Hematopoietic multipotent progenitor cell treated with erythropoietin and hydrocortisone succinate and interleukin-3 and kit ligand, for 15 days (in vitro differentiated cells): ENCODE measurements at regions not wholly inside any gene's neighbourhood (a gene's known extent, or its start where the extent isn't known, plus 50 kb on each side); places are given as distances from the start of the nearest gene placed in this dataset.
"Not testable (repeated sequence)": the region's sequence is repeated elsewhere in the genome, so short reads cannot be mapped to it uniquely, and the experiment has no call there.

ENCODE experiments used
- DNase-seq: peaks from one replicate; pipeline ENCODE4 v3.0.0-alpha.2; 2015; ENCODE audit warnings: low spot score

- no peak for DNase-seq
Observed at GRCh38 chr9:30522061-30522460, 1862.4 kb upstream of the ACO1 start.

DNA sequence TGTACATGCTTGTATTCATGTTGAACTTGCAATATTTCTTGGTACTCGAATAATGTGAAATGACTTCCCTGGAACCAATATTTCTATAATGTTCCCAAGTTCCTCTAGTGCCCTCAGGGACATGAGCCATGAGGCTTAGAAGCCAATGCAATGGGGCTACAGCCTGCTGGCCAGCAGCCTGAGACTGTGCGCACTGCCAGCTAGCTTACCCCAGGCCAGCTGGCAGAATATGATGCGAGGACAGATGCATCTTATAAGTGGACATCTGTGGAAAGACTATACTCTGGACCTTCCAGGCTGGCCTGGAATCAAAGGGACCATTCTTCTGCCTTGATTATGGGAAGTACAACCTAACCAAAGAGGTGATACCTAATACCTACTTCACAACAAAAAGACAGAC is 1862.0 kb upstream of the ACO1 start:
- DNase-seq = no peak

DNA sequence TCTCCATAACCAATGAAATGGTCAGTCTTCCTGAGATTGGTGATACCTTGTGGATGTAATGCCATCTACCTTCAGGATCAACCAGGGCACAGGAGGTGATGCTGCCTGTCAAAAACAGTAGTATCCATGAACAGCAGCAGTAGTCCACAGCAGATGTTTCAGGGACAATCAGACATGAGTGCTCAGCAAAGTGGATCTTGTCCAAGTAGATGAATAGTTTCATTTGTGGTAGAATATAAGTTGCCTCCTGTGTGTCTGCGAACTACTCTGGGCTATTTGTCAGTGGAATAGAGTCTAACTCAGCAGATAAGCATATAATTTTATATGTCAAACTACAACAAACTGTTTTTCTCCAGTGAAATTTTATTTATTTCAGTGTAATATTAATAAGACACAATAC is 1860.1 kb upstream of the ACO1 start:
- DNase-seq = no peak

DNA sequence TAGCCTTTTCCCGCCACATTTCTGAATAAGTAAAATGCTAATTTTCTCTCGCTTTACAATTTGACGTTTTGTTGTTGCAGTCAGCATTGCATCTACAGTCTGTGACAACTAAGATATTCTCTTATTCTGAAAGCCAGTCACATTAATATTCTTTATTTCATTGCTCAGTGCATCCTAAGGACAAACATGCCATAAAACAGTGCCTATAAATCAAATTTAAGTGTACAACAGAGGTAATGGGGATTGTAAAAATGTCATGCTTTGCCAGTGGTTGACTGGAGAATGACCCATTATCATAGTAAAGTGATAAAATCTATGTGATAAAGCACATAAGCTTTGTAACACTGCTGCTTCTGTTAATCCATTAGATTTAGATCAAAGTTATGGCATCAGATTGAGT is 1850.0 kb upstream of the ACO1 start:
- no peak for DNase-seq

- no peak for DNase-seq
Observed at GRCh38 chr9:30534896-30535295, 1849.5 kb upstream of the ACO1 start.

DNA sequence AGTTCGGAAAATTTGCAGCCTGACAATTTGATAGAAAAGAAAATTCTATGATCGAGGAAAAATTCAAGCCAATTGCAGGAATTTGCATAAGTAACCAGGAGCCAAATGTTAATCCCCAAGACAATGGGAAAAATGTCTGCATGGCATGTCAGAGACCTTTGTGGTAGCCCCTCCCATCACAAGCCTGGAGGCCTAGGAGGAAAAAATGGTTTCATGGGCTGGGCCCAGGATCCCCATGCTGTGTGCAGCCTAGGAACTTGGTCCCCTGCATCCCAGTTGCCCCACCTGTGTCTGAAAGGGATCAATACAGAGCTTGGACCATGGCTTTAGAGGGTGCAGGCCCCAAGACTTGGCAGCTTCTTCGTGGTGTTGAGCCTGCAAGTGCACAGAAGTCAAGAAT is 1847.9 kb upstream of the ACO1 start:
- DNase-seq = no peak

DNA sequence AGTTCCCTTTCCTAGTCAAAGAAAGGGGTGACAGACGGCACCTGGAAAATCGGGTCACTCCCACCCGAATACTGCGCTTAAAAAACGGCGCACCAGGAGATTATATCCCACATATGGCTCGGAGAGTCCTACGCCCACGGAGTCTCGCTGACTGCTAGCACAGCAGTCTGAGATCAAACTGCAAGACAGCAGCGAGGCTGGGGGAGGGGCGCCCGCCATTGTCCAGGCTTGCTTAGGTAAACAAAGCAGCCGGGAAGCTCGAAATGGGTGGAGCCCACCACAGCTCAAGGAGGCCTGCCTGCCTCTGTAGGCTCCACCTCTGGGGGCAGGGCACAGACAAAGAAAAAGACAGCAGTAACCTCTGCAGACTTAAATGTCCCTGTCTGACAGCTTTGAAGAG is 1844.7 kb upstream of the ACO1 start:
- not testable (repeated sequence) for DNase-seq

DNA sequence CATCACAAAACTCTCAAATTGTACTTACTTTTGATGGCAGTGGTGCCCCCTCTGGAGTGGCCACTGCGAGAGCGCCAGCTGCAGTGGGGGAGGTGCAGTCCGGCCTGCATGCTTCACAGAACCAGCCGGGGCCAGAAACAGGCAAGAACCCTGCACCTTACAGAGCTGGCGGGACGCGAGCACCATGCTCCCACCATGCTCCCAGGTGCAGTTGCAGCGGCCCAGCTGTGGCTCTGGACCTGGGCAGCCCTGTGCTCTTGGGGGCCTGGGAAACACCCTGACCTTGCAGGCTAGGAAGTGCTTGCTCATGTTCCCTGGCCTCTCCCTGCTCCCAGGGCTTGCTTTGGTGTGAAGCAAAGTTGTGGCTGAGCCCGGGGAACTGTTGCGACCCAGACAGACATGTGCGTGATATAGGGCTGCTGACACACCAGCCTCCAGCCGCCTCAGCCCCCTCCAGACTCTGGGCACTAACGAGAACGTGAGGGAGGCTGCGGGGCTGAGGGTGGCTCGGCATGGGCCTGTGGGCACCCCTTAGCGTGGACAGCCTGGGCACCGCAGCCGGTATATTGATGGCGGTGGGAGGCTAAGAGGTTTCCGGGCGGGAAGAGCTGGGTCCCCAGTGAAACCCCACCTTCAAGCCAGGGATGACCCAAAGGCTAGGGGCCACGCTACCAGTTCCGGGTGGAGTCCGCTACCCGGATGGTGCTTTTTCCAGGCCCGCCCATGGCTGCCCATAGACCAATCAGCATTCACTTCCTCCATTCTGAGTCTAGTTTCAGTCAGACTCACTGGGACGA is 1809.9 kb upstream of the ACO1 start:
- DNase-seq = no peak

GRCh38 chr9:30575218-30575617 is 1809.2 kb upstream of the ACO1 start:
- no peak for DNase-seq

DNA sequence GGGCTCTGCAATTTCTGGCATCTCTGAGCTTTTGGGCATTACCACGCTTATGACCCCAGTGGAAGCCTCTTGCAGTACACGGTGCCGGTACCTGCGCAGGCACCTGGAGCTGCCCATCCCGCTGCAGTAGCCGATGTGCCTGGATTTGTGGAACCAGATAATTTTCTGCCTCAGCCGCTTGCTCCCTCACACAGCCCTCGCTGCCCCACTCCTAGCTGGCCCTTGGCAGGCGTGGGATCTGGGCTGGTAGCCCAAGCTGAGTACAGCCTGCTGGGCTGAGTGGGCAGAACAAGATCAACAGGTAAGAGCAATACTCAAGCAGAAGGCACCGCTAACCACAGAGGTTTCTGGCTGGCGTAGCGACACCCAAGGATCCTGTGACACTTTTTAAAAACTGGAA is 1808.8 kb upstream of the ACO1 start:
- no peak for DNase-seq

- DNase-seq = no peak
Observed at GRCh38 chr9:30579810-30580209, 1804.6 kb upstream of the ACO1 start.

DNA sequence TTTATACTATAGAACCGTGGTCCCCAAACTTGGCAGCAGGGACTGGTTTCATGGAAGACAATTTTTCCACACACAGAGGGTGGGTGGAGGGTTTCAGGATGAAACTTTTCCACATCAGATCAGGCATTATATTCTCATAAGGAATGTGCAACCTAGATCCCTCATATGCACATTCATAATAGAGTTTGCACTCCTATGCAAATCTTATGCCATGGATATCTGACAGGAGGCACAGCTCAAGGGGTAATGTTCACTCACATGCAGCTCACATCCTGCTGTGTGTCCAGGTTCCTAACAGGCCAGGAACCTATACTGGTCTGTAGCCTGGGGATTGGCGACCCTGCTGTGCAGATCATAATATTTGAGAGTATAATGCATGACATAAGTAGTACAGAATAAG is 1802.2 kb upstream of the ACO1 start:
- no peak for DNase-seq

- DNase-seq = no peak
Observed at GRCh38 chr9:30584559-30584958, 1799.9 kb upstream of the ACO1 start.

- DNase-seq = no peak
Observed at GRCh38 chr9:30591461-30591860, 1793.0 kb upstream of the ACO1 start.

DNA sequence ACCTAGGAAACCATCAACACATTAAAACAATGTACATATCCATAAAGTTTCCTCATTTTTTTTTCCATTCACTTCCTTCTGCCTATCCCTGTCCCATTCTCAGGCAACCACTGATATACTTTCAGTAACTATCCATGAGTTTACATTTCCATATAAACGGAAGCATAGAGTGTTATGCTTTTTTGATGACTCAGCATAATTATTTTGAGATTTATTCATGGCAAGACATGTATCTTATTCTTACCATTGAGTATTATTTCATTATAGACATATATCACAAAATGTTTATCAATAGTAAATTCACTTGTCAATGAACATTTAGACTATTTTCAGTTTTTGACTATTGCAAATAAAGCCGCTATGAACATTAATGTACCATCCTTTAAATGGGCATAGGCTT is 1786.8 kb upstream of the ACO1 start:
- DNase-seq = no peak

GRCh38 chr9:30605936-30606335 is 1778.5 kb upstream of the ACO1 start:
- DNase-seq = no peak

- no peak for DNase-seq
Observed at GRCh38 chr9:30609713-30610112, 1774.7 kb upstream of the ACO1 start.

DNA sequence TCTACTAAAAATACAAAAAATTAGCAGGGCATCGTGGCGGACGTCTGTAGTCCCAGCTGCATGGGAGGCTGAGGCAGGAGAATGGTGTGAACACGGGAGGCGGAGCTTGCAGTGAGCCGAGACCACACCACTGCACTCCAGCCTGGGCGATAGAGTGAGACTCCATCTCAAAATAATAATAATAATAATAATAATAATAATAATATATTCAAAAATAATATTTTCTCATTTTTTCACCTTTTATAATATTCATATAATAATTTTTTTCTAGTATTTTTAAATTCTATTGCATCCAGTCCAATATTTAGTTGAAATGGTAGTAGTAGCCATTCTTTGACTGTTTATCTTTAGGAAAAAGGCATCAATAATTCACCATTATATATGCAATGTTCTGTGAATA is 1767.7 kb upstream of the ACO1 start:
- not testable (repeated sequence) for DNase-seq

DNA sequence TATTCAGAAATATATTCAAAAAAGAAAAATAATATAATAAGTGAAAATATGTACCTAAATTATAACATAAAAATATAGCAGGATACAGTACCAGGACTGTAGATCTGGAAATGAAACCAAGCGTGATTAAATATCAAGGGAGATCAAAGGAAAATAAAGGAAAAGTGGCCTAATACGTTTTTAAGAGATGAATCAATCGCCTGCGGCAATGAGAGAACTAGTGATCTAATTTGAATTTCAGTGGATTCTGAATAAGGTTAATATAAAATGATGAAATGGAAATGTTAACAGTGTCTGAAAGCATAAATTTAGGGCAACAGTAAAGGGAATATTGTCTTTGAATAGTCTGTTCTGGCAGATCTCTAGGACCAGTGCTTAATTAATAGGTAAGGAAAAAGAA is 1761.9 kb upstream of the ACO1 start:
- DNase-seq = no peak

- no peak for DNase-seq
Observed at GRCh38 chr9:30628915-30629567, 1755.4 kb upstream of the ACO1 start.

- no peak for DNase-seq
Observed at GRCh38 chr9:30630459-30630858, 1754.0 kb upstream of the ACO1 start.

DNA sequence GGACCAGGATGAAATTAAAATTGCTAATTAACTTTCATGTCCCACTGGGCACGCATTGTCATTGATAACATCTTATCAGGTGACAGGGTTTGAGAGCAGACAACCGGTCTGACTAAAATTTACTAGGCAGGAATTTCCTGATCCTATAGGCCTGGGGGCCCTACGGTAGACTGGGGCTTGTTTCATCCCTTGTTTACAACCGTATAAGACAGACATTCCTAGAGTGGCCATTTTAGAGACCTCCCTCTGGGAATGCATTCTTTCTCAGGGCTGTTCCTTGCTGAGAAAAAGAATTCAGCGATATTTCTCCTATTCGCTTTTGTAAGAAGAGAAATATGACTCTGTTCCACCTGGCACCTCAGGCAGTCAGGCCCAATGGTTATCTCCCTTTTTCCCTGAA is 1737.8 kb upstream of the ACO1 start:
- DNase-seq = not testable (repeated sequence)

DNA sequence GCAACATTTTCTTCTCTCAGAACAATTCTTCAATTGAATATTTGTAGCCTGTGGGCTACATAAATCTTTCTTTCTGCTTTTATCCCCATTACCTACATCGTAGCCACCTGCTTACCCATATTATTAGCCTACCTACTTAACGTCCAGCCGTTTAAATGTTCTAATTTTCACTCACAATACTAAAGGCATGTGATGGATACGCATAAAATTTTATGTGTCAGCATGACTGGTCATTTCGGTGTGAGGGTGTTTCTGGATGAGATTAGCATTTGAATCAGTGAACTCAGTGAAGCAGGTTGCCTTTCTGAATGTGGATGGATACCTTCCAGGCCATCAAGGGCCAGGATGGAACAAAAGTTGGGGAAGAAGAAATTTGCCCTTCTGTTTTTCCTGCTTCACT is 1722.5 kb upstream of the ACO1 start:
- no peak for DNase-seq
